ENCODE measurements at regions not wholly inside any gene's neighbourhood (a gene's known extent, or its start where the extent isn't known, plus 50 kb on each side); places are given as distances from the start of the nearest gene placed in this dataset.
A peak's percentile ranks its signal among the peaks of the same experiment; 100 is the strongest.

- ChIA-PET POLR2A (interaction anchor here (1.3 kb wide), 1 partner anchor 8 kb away, joined by 3 read pairs; no protein-coding TSS in a partner anchor), CTCF (interaction anchor here (1.0 kb wide), 1 partner anchor 27 kb away, joined by 5 read pairs; no protein-coding TSS in a partner anchor)
- intact Hi-C loops (cut with micrococcal nuclease), result no loop called here
- peaks cover 83% of the 10 kb centered on the region for H3K4me1 Mint-ChIP-seq (ENCODE audit: low read depth)
- no peaks in the 10 kb centered on the region for H3K9me3 Mint-ChIP-seq
- H3K27me3 Mint-ChIP-seq, result no peaks in the 10 kb centered on the region
- TF ChIP-seq CTCF (IDR thresholded peaks at IDR 0.05), result no peak
- no peak for ATAC-seq
- peak overlapping the region; percentile 61 for H3K27ac Mint-ChIP-seq
- no peak for DNase-seq
- H3K36me3 Mint-ChIP-seq (ENCODE audit: low read depth), result peaks cover 35% of the 10 kb centered on the region
- H3K4me3 Mint-ChIP-seq, result no peak overlapping the region
These were observed 574.3 kb upstream of the DIPK2B start for GRCh38 chrX:45774961-45775360.

- intact Hi-C loops (cut with micrococcal nuclease), result no loop called here
- POLR2A ChIA-PET, result interaction anchor here (1.0 kb wide), 1 partner anchor 19 kb away, joined by 3 read pairs; no protein-coding TSS in a partner anchor
These were observed 572.9 kb upstream of the DIPK2B start for GRCh38 chrX:45773572-45773971.

GRCh38 chrX:45771560-45772340 lies 571.1 kb upstream of the DIPK2B start:
- intact Hi-C loops (cut with micrococcal nuclease), result no loop called here
- H3K4me3 Mint-ChIP-seq, result peak overlapping the region; percentile 84
- H3K36me3 Mint-ChIP-seq (ENCODE audit: low read depth), result peaks cover 38% of the 10 kb centered on the region
- no peaks in the 10 kb centered on the region for H3K27me3 Mint-ChIP-seq
- TF ChIP-seq CTCF (IDR thresholded peaks at IDR 0.05), result no peak
- H3K27ac Mint-ChIP-seq, result peak overlapping the region; percentile 90
- DNase-seq, result peak; percentile 69
- peak; percentile 53 for ATAC-seq
- H3K9me3 Mint-ChIP-seq, result no peaks in the 10 kb centered on the region
- CTCF ChIA-PET, result no interaction called here
- H3K4me1 Mint-ChIP-seq (ENCODE audit: low read depth), result peaks cover 58% of the 10 kb centered on the region
- POLR2A ChIA-PET, result interaction anchor here (1.4 to 7.6 kb wide), 4 partner anchors 12 to 62 kb away, joined by 4 to 54 read pairs (median 29); no protein-coding TSS in a partner anchor

More at GRCh38 chrX:45773572-45773971, 572.9 kb upstream of the DIPK2B start:
- DNase-seq, result no peak
- ATAC-seq, result no peak
- Mint-ChIP-seq H3K27ac (peak overlapping the region; percentile 82), H3K4me3 (no peak overlapping the region), H3K9me3 (no peaks in the 10 kb centered on the region), H3K4me1 (ENCODE audit: low read depth) (peaks cover 69% of the 10 kb centered on the region), H3K27me3 (no peaks in the 10 kb centered on the region), H3K36me3 (ENCODE audit: low read depth) (peaks cover 35% of the 10 kb centered on the region)
- no peak for TF ChIP-seq CTCF (IDR thresholded peaks at IDR 0.05)
- CTCF ChIA-PET, result interaction anchor here (0.6 kb wide), 1 partner anchor 63 kb away, joined by 4 read pairs; no protein-coding TSS in a partner anchor

DNA sequence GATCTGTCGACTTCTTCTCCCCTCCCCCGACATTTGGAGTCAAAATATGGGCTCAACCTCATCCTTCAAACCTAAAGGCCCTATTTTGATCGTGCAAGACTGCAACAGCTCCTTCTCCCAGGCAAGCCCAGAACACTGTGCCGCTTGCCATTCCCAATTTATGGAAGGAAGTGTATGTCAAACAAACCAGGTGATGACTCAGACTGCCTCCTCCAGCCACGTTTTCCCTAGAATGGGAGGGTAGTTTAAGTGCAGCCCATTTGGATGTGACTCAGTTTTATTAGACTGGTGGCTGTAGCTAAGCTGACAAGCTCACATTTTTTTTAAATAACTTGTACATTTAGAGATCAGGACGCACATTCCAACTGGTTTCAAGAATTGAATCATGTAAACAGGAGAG lies 570.4 kb upstream of the DIPK2B start:
- Mint-ChIP-seq H3K9me3 (no peaks in the 10 kb centered on the region), H3K4me1 (ENCODE audit: low read depth) (peaks cover 53% of the 10 kb centered on the region), H3K4me3 (peak overlapping the region; percentile 84), H3K36me3 (ENCODE audit: low read depth) (peaks cover 41% of the 10 kb centered on the region), H3K27me3 (no peaks in the 10 kb centered on the region), H3K27ac (peak overlapping the region; percentile 90)
- TF ChIP-seq CTCF (IDR thresholded peaks at IDR 0.05), result no peak
- CTCF ChIA-PET, result no interaction called here
- ATAC-seq, result no peak
- DNase-seq, result no peak
- POLR2A ChIA-PET, result interaction anchor here (0.9 to 7.6 kb wide), 8 partner anchors 12 to 79 kb away, joined by 3 to 54 read pairs (median 10); no protein-coding TSS in a partner anchor
- intact Hi-C loops (cut with micrococcal nuclease), result no loop called here
